K562 (cell line): ENCODE measurements at regions not wholly inside any gene's neighbourhood (a gene's known extent, or its start where the extent isn't known, plus 50 kb on each side); places are given as distances from the start of the nearest gene placed in this dataset.

Experiments
- EP400 ChIP-seq: fragments of 450-650 bp; IDR thresholded peaks from 2 replicates; pipeline ENCODE4 v1.6.1; 2017; ENCODE audit warnings: antibody characterized with exemption, mild to moderate bottlenecking, moderate library complexity
- GABPB1 ChIP-seq: sonication (generic); formaldehyde crosslinking; IDR thresholded peaks from 2 replicates; pipeline ENCODE4 v1.8.0; 2022; ENCODE audit warnings: mild to moderate bottlenecking, missing genetic modification reagents
- JUND ChIP-seq, 2 experiments: IDR thresholded peaks; 2 replicates in 1 of 2; 3 replicates in 1 of 2; pipeline ENCODE4 v1.6.1; 2011; ENCODE audit warnings: borderline replicate concordance in 2 of 2, low read depth in 2 of 2, low read length in 2 of 2, improper control_type of control experiment in 1 of 2, missing biosample characterization in 1 of 2, missing genetic modification characterization in 1 of 2, missing genetic modification reagents in 1 of 2
- KDM1A ChIP-seq, 2 experiments: fragments of 450-650 bp; IDR thresholded peaks; 2 replicates each; pipeline ENCODE4 v1.6.1; 2016; ENCODE audit warnings: mild to moderate bottlenecking in 2 of 2
- MYBL2 ChIP-seq, 2 experiments: fragments of 450-650 bp in 1 of 2; sonication (generic) in 1 of 2; formaldehyde crosslinking in 1 of 2; IDR thresholded peaks; 2 replicates each; pipeline versions ENCODE4 v1.6.1 to v1.8.1; 2017 to 2022; ENCODE audit warnings: borderline replicate concordance in 1 of 2, inconsistent platforms in 1 of 2, low read depth in 1 of 2, mild to moderate bottlenecking in 1 of 2, missing genetic modification reagents in 1 of 2, moderate library complexity in 1 of 2
- RAD21 ChIP-seq, 2 experiments: fragments of 250-450 bp in 1 of 2; fragments of 450-650 bp in 1 of 2; sonication (Bioruptor Pico) in 1 of 2; formaldehyde crosslinking in 1 of 2; IDR thresholded peaks in 1 of 2; conservative IDR thresholded peaks in 1 of 2; 2 replicates each; pipeline versions ENCODE4 v1.4.0 to v1.8.0; 2020 to 2022; ENCODE audit warnings: mild to moderate bottlenecking in 2 of 2, moderate library complexity in 1 of 2
- ZBTB1 ChIP-seq: sonication (generic); formaldehyde crosslinking; IDR thresholded peaks from 2 replicates; pipeline ENCODE4 v1.8.1; 2023; ENCODE audit warnings: missing genetic modification reagents, low read depth, mild to moderate bottlenecking, borderline replicate concordance
- TF ChIP-seq, protein P1 (sequence below), 2 experiments: fragments of 450-650 bp; IDR thresholded peaks; 2 replicates each; pipeline ENCODE4 v1.6.1; 2016; ENCODE audit warnings: mild to moderate bottlenecking in 2 of 2, borderline replicate concordance in 1 of 2, low read depth in 1 of 2, moderate library complexity in 1 of 2
- TF ChIP-seq, protein P2 (sequence below), 3 experiments: fragments of 200-800 bp in 1 of 3; fragments of 250-450 bp in 1 of 3; fragments of 450-650 bp in 1 of 3; sonication (Bioruptor Pico) in 1 of 3; sonication (Bioruptor generic) in 1 of 3; formaldehyde crosslinking in 1 of 3; IDR thresholded peaks; 2 replicates each; pipeline versions ENCODE4 v1.6.1 to v1.8.0; 2016 to 2022; ENCODE audit warnings: mild to moderate bottlenecking in 2 of 3, missing genetic modification characterization in 2 of 3, missing compliant biosample characterization in 1 of 3, moderate library complexity in 1 of 3
- TF ChIP-seq, protein P3 (sequence below): fragments of 450-650 bp; IDR thresholded peaks from 2 replicates; pipeline ENCODE4 v1.6.1; 2016

DNA sequence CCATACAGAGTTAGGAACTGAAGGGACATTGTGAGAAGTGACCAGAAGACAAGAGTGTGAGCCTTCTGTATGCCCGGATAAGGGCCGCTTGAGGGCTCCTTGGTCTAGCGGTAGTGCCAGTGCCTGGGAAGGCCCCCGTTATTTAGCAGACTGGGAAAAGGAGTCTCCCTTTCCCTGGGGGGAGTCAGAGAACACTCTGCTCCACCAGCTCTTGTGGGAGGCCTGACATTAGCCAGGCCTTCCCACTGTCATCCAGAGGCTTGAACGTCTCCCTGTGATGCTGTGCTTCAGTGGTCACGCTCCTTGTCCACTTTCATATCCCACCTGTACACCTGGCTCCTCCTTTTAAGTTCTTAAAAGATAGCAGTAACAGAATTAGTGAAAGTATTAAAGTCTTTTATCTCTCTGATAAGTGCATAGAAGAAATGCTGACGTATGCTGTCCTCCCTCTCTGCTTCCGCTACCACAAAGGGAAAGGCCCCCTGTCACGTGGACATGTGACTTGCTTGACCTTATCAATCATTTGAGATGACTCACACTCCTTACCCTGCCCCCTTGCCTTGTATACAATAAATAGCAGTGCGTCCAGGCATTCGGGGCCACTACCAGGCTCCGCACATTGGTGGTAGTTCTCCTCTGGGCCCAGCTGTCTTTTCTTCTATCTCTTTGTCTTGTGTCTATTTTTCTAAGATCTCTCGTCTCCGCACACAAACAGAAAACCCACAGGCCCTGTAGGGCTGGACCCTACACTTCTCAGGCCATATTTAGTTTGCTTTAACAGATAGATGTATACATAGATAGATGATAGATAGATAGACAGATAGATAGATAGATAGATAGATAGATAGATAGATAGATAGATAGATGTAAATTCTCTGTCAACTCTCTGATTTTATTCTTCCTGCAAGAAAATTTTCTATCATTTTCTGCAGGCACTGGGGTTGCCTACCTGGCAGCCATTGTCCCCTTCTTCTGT lies 131.5 kb upstream of the JCAD start (continued):
- TF ChIP-seq, protein P1, sequence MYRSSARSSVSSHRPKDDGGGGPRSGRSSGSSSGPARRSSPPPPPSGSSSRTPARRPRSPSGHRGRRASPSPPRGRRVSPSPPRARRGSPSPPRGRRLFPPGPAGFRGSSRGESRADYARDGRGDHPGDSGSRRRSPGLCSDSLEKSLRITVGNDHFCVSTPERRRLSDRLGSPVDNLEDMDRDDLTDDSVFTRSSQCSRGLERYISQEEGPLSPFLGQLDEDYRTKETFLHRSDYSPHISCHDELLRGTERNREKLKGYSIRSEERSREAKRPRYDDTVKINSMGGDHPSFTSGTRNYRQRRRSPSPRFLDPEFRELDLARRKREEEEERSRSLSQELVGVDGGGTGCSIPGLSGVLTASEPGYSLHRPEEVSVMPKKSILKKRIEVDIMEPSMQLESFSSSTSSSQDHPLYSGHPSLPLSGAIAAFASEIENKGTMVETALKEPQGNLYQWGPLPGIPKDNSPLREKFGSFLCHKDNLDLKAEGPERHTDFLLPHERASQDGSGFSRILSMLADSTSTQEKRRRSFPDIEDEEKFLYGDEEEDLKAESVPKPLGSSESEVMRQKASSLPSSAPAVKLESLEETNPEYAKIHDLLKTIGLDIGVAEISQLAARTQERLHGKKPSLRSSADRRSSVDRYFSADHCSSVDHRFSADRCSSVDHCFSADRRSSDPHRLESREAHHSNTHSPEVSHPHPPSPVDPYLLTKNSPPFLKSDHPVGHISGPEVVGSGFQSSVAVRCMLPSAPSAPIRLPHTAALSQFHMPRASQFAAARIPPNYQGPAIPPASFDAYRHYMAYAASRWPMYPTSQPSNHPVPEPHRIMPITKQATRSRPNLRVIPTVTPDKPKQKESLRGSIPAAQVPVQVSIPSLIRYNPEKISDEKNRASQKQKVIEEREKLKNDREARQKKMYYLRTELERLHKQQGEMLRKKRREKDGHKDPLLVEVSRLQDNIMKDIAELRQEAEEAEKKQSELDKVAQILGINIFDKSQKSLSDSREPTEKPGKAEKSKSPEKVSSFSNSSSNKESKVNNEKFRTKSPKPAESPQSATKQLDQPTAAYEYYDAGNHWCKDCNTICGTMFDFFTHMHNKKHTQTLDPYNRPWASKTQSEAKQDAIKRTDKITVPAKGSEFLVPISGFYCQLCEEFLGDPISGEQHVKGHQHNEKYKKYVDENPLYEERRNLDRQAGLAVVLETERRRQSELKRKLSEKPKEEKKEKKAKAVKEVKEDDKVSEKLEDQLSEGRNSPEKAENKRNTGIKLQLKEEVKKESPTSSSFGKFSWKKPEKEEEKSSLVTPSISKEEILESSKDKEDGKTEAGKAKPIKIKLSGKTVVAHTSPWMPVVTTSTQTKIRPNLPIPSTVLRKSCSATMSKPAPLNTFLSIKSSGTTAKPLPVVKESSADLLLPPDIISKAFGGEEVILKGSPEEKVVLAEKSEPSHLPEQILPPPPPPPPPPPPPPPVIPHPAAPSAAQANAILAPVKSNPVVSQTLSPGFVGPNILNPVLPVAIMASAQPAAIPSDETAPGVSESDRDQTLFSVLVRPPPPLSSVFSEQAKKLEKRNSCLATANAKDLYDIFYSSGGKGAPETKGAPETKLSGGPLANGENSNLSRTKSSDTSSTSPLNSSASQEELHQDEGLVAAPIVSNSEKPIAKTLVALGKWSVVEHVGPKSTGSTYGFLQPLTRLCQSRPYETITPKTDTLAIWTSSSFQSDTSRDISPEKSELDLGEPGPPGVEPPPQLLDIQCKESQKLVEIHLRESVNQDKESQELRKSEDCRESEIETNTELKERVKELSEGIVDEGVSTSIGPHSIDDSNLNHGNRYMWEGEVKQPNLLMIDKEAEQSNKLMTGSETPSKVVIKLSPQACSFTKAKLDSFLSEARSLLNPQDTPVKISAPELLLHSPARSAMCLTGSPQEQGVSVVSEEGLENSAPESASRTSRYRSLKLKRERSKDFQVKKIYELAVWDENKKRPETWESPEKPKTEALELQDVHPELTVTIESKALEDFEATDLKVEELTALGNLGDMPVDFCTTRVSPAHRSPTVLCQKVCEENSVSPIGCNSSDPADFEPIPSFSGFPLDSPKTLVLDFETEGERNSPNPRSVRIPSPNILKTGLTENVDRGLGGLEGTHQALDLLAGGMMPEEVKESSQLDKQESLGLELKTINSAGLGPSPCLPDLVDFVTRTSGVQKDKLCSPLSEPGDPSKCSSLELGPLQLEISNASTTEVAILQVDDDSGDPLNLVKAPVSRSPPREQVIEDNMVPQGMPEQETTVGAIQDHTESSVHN (IDR thresholded peaks at IDR 0.05; ENCODE audit: borderline replicate concordance in 1 of 2, low read depth in 1 of 2): peak in 1 of 2 experiments; percentile 79; a peak in 1 of 4 replicates
- TF ChIP-seq KDM1A (IDR thresholded peaks at IDR 0.05): 0 out of 4 replicates have a peak, but pooled peaks of 1 of the 2 experiments have one; percentile 25
- TF ChIP-seq, protein P2, sequence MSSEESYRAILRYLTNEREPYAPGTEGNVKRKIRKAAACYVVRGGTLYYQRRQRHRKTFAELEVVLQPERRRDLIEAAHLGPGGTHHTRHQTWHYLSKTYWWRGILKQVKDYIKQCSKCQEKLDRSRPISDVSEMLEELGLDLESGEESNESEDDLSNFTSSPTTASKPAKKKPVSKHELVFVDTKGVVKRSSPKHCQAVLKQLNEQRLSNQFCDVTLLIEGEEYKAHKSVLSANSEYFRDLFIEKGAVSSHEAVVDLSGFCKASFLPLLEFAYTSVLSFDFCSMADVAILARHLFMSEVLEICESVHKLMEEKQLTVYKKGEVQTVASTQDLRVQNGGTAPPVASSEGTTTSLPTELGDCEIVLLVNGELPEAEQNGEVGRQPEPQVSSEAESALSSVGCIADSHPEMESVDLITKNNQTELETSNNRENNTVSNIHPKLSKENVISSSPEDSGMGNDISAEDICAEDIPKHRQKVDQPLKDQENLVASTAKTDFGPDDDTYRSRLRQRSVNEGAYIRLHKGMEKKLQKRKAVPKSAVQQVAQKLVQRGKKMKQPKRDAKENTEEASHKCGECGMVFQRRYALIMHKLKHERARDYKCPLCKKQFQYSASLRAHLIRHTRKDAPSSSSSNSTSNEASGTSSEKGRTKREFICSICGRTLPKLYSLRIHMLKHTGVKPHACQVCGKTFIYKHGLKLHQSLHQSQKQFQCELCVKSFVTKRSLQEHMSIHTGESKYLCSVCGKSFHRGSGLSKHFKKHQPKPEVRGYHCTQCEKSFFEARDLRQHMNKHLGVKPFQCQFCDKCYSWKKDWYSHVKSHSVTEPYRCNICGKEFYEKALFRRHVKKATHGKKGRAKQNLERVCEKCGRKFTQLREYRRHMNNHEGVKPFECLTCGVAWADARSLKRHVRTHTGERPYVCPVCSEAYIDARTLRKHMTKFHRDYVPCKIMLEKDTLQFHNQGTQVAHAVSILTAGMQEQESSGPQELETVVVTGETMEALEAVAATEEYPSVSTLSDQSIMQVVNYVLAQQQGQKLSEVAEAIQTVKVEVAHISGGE (CRISPR knock-in tag; IDR thresholded peaks at IDR 0.05): no peak
- 0 out of 2 replicates have a peak, but pooled peaks have one; percentile 18 for TF ChIP-seq GABPB1
- TF ChIP-seq MYBL2 (IDR thresholded peaks at IDR 0.05; ENCODE audit: low read depth): no peak
- TF ChIP-seq MYBL2 (CRISPR knock-in tag; IDR thresholded peaks at IDR 0.05; ENCODE audit: borderline replicate concordance): no peak
- TF ChIP-seq, protein P3, sequence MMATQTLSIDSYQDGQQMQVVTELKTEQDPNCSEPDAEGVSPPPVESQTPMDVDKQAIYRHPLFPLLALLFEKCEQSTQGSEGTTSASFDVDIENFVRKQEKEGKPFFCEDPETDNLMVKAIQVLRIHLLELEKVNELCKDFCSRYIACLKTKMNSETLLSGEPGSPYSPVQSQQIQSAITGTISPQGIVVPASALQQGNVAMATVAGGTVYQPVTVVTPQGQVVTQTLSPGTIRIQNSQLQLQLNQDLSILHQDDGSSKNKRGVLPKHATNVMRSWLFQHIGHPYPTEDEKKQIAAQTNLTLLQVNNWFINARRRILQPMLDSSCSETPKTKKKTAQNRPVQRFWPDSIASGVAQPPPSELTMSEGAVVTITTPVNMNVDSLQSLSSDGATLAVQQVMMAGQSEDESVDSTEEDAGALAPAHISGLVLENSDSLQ: peak; percentile 93
- TF ChIP-seq ZBTB1 (CRISPR knock-in tag): no peak
- TF ChIP-seq RAD21 (CRISPR knock-in tag; conservative IDR thresholded peaks at IDR 0.05 in 1 of 2, IDR thresholded peaks at IDR 0.05 in 1 of 2): peak in 1 of 2 experiments; percentile 7; a peak in 1 of 4 replicates
- peak; percentile 97 for TF ChIP-seq JUND (IDR thresholded peaks at IDR 0.05; ENCODE audit: borderline replicate concordance, low read depth, low read length)
- TF ChIP-seq JUND (tag; IDR thresholded peaks at IDR 0.05; ENCODE audit: borderline replicate concordance, low read depth, low read length): peak; percentile 96; the same call in 2 of the 3 replicates
- 0 out of 2 replicates have a peak, but pooled peaks have one; percentile 24 for TF ChIP-seq EP400
